ENCODE measurements at regions not wholly inside any gene's neighbourhood (a gene's known extent, or its start where the extent isn't known, plus 50 kb on each side); places are given as distances from the start of the nearest gene placed in this dataset.

GRCh38 chr9:106644661-106645060, 218.3 kb upstream of the ZNF462 start:
- TF ChIP-seq CTCF (optimal IDR thresholded peaks at IDR 0.05 in 1 of 3, IDR thresholded peaks at IDR 0.05 in 1 of 3, conservative IDR thresholded peaks at IDR 0.05 in 1 of 3; ENCODE audit: extremely low read depth in 1 of 3, insufficient read depth in 2 of 3, low read length in 3 of 3) (no peak), EZH2 (IDR thresholded peaks at IDR 0.05; ENCODE audit: low read length) (no peak)
